ENCODE measurements at regions not wholly inside any gene's neighbourhood (a gene's known extent, or its start where the extent isn't known, plus 50 kb on each side); places are given as distances from the start of the nearest gene placed in this dataset.

GRCh38 chr20:52482044-52482443 is 290.5 kb upstream of the ZFP64 start (continued):
- TF ChIP-seq ZNF532 (CRISPR knock-in tag; IDR thresholded peaks at IDR 0.05; ENCODE audit: borderline replicate concordance) (no peak), ATF3 (CRISPR knock-in tag; conservative IDR thresholded peaks at IDR 0.05) (no peak), ZNF671 (CRISPR knock-in tag; IDR thresholded peaks at IDR 0.05) (no peak), USF2 (CRISPR knock-in tag; IDR thresholded peaks at IDR 0.05) (no peak), CBFB (CRISPR knock-in tag; IDR thresholded peaks at IDR 0.05; ENCODE audit: low read depth) (no peak), NFE2L1 (CRISPR knock-in tag; IDR thresholded peaks at IDR 0.05) (no peak)
- TF ChIP-seq, protein P1, sequence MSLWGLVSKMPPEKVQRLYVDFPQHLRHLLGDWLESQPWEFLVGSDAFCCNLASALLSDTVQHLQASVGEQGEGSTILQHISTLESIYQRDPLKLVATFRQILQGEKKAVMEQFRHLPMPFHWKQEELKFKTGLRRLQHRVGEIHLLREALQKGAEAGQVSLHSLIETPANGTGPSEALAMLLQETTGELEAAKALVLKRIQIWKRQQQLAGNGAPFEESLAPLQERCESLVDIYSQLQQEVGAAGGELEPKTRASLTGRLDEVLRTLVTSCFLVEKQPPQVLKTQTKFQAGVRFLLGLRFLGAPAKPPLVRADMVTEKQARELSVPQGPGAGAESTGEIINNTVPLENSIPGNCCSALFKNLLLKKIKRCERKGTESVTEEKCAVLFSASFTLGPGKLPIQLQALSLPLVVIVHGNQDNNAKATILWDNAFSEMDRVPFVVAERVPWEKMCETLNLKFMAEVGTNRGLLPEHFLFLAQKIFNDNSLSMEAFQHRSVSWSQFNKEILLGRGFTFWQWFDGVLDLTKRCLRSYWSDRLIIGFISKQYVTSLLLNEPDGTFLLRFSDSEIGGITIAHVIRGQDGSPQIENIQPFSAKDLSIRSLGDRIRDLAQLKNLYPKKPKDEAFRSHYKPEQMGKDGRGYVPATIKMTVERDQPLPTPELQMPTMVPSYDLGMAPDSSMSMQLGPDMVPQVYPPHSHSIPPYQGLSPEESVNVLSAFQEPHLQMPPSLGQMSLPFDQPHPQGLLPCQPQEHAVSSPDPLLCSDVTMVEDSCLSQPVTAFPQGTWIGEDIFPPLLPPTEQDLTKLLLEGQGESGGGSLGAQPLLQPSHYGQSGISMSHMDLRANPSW (CRISPR knock-in tag; conservative IDR thresholded peaks at IDR 0.05; ENCODE audit: low read depth), result no peak
- TF ChIP-seq, protein P2, sequence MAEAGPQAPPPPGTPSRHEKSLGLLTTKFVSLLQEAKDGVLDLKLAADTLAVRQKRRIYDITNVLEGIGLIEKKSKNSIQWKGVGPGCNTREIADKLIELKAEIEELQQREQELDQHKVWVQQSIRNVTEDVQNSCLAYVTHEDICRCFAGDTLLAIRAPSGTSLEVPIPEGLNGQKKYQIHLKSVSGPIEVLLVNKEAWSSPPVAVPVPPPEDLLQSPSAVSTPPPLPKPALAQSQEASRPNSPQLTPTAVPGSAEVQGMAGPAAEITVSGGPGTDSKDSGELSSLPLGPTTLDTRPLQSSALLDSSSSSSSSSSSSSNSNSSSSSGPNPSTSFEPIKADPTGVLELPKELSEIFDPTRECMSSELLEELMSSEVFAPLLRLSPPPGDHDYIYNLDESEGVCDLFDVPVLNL (CRISPR knock-in tag; IDR thresholded peaks at IDR 0.05; ENCODE audit: borderline replicate concordance, low read depth), result no peak

DNA sequence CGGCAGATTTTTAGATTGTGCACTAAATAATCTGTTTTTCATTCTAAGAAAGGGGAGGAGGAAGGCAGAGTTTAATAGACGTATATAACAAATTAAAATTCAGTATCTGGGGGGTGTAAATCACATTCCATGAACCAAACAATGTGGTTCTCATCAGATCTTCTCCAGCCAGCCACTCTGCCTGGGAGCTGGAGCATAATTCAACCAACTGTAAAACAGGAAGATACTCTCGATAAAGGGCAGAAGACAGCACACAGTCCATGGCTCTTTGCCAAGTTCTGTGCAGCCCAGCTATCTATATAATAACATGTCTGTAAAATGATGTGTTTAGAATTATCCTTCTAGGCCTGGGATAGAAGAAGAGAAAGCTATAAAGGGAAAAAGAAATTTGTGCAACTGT is 289.9 kb upstream of the ZFP64 start:
- H3K36me3 Mint-ChIP-seq, result no peaks in the 10 kb centered on the region
- H3K4me1 Mint-ChIP-seq, result no peaks in the 10 kb centered on the region
- no peaks in the 10 kb centered on the region for H3K27me3 Mint-ChIP-seq (ENCODE audit: low read depth)
- peaks cover 11% of the 10 kb centered on the region for H3K9me3 Mint-ChIP-seq
- CTCF ChIA-PET, result no interaction called here
- DNase-seq (ENCODE audit: low spot score), result no peak
- POLR2A ChIA-PET, result no interaction called here
- ATAC-seq, result no peak
- no peak overlapping the region for H3K4me3 Mint-ChIP-seq
- no peak overlapping the region for H3K27ac Mint-ChIP-seq
- TF ChIP-seq, protein P3, sequence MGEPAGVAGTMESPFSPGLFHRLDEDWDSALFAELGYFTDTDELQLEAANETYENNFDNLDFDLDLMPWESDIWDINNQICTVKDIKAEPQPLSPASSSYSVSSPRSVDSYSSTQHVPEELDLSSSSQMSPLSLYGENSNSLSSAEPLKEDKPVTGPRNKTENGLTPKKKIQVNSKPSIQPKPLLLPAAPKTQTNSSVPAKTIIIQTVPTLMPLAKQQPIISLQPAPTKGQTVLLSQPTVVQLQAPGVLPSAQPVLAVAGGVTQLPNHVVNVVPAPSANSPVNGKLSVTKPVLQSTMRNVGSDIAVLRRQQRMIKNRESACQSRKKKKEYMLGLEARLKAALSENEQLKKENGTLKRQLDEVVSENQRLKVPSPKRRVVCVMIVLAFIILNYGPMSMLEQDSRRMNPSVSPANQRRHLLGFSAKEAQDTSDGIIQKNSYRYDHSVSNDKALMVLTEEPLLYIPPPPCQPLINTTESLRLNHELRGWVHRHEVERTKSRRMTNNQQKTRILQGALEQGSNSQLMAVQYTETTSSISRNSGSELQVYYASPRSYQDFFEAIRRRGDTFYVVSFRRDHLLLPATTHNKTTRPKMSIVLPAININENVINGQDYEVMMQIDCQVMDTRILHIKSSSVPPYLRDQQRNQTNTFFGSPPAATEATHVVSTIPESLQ (CRISPR knock-in tag; IDR thresholded peaks at IDR 0.05), result no peak
- TF ChIP-seq, protein P4, sequence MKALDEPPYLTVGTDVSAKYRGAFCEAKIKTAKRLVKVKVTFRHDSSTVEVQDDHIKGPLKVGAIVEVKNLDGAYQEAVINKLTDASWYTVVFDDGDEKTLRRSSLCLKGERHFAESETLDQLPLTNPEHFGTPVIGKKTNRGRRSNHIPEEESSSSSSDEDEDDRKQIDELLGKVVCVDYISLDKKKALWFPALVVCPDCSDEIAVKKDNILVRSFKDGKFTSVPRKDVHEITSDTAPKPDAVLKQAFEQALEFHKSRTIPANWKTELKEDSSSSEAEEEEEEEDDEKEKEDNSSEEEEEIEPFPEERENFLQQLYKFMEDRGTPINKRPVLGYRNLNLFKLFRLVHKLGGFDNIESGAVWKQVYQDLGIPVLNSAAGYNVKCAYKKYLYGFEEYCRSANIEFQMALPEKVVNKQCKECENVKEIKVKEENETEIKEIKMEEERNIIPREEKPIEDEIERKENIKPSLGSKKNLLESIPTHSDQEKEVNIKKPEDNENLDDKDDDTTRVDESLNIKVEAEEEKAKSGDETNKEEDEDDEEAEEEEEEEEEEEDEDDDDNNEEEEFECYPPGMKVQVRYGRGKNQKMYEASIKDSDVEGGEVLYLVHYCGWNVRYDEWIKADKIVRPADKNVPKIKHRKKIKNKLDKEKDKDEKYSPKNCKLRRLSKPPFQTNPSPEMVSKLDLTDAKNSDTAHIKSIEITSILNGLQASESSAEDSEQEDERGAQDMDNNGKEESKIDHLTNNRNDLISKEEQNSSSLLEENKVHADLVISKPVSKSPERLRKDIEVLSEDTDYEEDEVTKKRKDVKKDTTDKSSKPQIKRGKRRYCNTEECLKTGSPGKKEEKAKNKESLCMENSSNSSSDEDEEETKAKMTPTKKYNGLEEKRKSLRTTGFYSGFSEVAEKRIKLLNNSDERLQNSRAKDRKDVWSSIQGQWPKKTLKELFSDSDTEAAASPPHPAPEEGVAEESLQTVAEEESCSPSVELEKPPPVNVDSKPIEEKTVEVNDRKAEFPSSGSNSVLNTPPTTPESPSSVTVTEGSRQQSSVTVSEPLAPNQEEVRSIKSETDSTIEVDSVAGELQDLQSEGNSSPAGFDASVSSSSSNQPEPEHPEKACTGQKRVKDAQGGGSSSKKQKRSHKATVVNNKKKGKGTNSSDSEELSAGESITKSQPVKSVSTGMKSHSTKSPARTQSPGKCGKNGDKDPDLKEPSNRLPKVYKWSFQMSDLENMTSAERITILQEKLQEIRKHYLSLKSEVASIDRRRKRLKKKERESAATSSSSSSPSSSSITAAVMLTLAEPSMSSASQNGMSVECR (CRISPR knock-in tag; IDR thresholded peaks at IDR 0.05; ENCODE audit: borderline replicate concordance), result no peak
- TF ChIP-seq ATF2 (CRISPR knock-in tag; IDR thresholded peaks at IDR 0.05; ENCODE audit: borderline replicate concordance, low read depth), result no peak
- TF ChIP-seq ZNF219 (CRISPR knock-in tag; IDR thresholded peaks at IDR 0.05; ENCODE audit: borderline replicate concordance), result no peak
- no peak for TF ChIP-seq GRHL2 (CRISPR knock-in tag; IDR thresholded peaks at IDR 0.05; ENCODE audit: insufficient replicate concordance, severe bottlenecking)
- TF ChIP-seq NFATC4 (CRISPR knock-in tag; IDR thresholded peaks at IDR 0.05), result no peak
- TF ChIP-seq, protein P5, sequence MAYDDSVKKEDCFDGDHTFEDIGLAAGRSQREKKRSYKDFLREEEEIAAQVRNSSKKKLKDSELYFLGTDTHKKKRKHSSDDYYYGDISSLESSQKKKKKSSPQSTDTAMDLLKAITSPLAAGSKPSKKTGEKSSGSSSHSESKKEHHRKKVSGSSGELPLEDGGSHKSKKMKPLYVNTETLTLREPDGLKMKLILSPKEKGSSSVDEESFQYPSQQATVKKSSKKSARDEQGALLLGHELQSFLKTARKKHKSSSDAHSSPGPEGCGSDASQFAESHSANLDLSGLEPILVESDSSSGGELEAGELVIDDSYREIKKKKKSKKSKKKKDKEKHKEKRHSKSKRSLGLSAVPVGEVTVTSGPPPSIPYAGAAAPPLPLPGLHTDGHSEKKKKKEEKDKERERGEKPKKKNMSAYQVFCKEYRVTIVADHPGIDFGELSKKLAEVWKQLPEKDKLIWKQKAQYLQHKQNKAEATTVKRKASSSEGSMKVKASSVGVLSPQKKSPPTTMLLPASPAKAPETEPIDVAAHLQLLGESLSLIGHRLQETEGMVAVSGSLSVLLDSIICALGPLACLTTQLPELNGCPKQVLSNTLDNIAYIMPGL (CRISPR knock-in tag; IDR thresholded peaks at IDR 0.05), result no peak

Data from WTC11 (cell line).